ENCODE measurements at regions not wholly inside any gene's neighbourhood (a gene's known extent, or its start where the extent isn't known, plus 50 kb on each side); places are given as distances from the start of the nearest gene placed in this dataset.

DNA sequence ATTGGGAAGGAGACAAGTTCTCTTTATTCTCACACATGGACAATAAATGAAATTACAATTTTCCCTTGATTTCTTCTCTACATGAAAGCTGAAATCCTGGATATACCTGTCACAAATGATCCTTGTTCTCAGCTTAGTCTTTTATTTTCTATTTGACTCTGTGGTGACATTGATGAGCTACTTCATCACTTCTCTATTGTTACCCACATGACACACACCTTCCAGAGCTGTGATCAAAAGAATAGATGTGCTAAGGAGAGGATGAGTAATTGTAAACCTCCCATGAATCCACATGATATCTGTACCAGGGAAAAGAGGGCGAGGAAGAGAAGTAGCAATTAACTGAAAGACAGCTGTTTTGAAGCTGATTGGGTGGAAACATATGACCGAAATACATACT lies 102.0 kb downstream of the CAVIN4 start:
- no peaks in the 10 kb centered on the region for H3K9me3 Mint-ChIP-seq
- ChIA-PET POLR2A (interaction anchor here (0.6 kb wide), 1 partner anchor 44 kb away, joined by 3 read pairs; no protein-coding TSS in a partner anchor), CTCF (interaction anchor here (0.6 to 1.3 kb wide), 2 partner anchors 78 to 525 kb away, joined by 3 to 4 read pairs; no protein-coding TSS in a partner anchor)
- H3K27ac Mint-ChIP-seq = no peak overlapping the region
- ATAC-seq (no peak), DNase-seq (ENCODE audit: low spot score) (no peak)
- no peak for TF ChIP-seq ZNF263 (CRISPR knock-in tag; IDR thresholded peaks at IDR 0.05; ENCODE audit: low read depth)
- TF ChIP-seq ZNF138 (CRISPR knock-in tag; conservative IDR thresholded peaks at IDR 0.05) = no peak
- TF ChIP-seq, protein P1, sequence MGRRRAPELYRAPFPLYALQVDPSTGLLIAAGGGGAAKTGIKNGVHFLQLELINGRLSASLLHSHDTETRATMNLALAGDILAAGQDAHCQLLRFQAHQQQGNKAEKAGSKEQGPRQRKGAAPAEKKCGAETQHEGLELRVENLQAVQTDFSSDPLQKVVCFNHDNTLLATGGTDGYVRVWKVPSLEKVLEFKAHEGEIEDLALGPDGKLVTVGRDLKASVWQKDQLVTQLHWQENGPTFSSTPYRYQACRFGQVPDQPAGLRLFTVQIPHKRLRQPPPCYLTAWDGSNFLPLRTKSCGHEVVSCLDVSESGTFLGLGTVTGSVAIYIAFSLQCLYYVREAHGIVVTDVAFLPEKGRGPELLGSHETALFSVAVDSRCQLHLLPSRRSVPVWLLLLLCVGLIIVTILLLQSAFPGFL (CRISPR knock-in tag; IDR thresholded peaks at IDR 0.05; ENCODE audit: borderline replicate concordance) = no peak
- no peak for TF ChIP-seq NFATC4 (CRISPR knock-in tag; IDR thresholded peaks at IDR 0.05)
- TF ChIP-seq NR1H2 (CRISPR knock-in tag; IDR thresholded peaks at IDR 0.05) = no peak
- TF ChIP-seq, protein P2, sequence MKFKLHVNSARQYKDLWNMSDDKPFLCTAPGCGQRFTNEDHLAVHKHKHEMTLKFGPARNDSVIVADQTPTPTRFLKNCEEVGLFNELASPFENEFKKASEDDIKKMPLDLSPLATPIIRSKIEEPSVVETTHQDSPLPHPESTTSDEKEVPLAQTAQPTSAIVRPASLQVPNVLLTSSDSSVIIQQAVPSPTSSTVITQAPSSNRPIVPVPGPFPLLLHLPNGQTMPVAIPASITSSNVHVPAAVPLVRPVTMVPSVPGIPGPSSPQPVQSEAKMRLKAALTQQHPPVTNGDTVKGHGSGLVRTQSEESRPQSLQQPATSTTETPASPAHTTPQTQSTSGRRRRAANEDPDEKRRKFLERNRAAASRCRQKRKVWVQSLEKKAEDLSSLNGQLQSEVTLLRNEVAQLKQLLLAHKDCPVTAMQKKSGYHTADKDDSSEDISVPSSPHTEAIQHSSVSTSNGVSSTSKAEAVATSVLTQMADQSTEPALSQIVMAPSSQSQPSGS (CRISPR knock-in tag; IDR thresholded peaks at IDR 0.05; ENCODE audit: borderline replicate concordance, low read depth) = no peak
- TF ChIP-seq ZNF416 (CRISPR knock-in tag; IDR thresholded peaks at IDR 0.05) = no peak
- no peak for TF ChIP-seq MXD4 (CRISPR knock-in tag; IDR thresholded peaks at IDR 0.05; ENCODE audit: borderline replicate concordance)
- no peak for TF ChIP-seq IRF2 (CRISPR knock-in tag; IDR thresholded peaks at IDR 0.05; ENCODE audit: borderline replicate concordance, low read depth)
- no peak for TF ChIP-seq HMGA2 (CRISPR knock-in tag; IDR thresholded peaks at IDR 0.05)
- TF ChIP-seq ZNF317 (CRISPR knock-in tag; IDR thresholded peaks at IDR 0.05; ENCODE audit: borderline replicate concordance, low read depth) = no peak
- TF ChIP-seq RORB (CRISPR knock-in tag; IDR thresholded peaks at IDR 0.05) = no peak
- H3K27me3 Mint-ChIP-seq (ENCODE audit: low read depth) = no peaks in the 10 kb centered on the region
- peaks cover 7% of the 10 kb centered on the region for H3K4me1 Mint-ChIP-seq
- H3K4me3 Mint-ChIP-seq = no peak overlapping the region
- H3K36me3 Mint-ChIP-seq = no peaks in the 10 kb centered on the region

DNA sequence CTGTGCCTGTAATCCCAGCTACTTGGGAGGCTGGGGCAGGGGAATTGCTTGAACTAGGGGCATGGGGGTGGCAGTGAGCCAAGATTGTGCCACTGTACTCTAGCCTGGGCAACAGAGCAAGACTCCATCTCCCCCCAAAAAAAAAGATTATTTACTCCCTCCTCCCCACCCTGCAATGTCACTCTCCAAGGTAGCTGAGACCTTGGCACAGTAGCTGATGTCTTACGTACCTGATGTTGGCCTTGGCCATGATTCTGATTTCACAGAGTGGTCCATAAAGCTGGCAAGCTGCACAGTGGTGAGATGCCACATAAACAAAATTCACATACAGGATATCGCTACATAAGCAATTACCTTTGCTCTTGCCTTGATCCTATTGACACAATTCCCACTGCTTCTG lies 108.5 kb downstream of the CAVIN4 start:
- Mint-ChIP-seq H3K27ac (no peak overlapping the region), H3K27me3 (ENCODE audit: low read depth) (no peaks in the 10 kb centered on the region), H3K36me3 (peaks cover 7% of the 10 kb centered on the region), H3K4me1 (peaks cover 35% of the 10 kb centered on the region), H3K4me3 (no peak overlapping the region), H3K9me3 (peaks cover 17% of the 10 kb centered on the region)
- ATAC-seq = no peak
- ChIA-PET POLR2A (no interaction called here), CTCF (interaction anchor here (1.3 kb wide), 1 partner anchor 85 kb away, joined by 3 read pairs; no protein-coding TSS in a partner anchor)
- DNase-seq (ENCODE audit: low spot score) = no peak
- TF ChIP-seq NR1H2 (CRISPR knock-in tag; IDR thresholded peaks at IDR 0.05) (no peak), EMX1 (CRISPR knock-in tag; IDR thresholded peaks at IDR 0.05) (no peak), RORB (CRISPR knock-in tag; IDR thresholded peaks at IDR 0.05) (no peak), IRF2 (CRISPR knock-in tag; IDR thresholded peaks at IDR 0.05; ENCODE audit: borderline replicate concordance, low read depth) (no peak), ZNF423 (CRISPR knock-in tag; IDR thresholded peaks at IDR 0.05) (no peak), ESRRA (CRISPR knock-in tag; IDR thresholded peaks at IDR 0.05; ENCODE audit: borderline replicate concordance) (no peak), GABPB1 (CRISPR knock-in tag; IDR thresholded peaks at IDR 0.05) (no peak), NFYB (CRISPR knock-in tag; conservative IDR thresholded peaks at IDR 0.05; ENCODE audit: low read depth) (no peak)
- TF ChIP-seq, protein P3, sequence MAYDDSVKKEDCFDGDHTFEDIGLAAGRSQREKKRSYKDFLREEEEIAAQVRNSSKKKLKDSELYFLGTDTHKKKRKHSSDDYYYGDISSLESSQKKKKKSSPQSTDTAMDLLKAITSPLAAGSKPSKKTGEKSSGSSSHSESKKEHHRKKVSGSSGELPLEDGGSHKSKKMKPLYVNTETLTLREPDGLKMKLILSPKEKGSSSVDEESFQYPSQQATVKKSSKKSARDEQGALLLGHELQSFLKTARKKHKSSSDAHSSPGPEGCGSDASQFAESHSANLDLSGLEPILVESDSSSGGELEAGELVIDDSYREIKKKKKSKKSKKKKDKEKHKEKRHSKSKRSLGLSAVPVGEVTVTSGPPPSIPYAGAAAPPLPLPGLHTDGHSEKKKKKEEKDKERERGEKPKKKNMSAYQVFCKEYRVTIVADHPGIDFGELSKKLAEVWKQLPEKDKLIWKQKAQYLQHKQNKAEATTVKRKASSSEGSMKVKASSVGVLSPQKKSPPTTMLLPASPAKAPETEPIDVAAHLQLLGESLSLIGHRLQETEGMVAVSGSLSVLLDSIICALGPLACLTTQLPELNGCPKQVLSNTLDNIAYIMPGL (CRISPR knock-in tag; IDR thresholded peaks at IDR 0.05) = no peak

DNA sequence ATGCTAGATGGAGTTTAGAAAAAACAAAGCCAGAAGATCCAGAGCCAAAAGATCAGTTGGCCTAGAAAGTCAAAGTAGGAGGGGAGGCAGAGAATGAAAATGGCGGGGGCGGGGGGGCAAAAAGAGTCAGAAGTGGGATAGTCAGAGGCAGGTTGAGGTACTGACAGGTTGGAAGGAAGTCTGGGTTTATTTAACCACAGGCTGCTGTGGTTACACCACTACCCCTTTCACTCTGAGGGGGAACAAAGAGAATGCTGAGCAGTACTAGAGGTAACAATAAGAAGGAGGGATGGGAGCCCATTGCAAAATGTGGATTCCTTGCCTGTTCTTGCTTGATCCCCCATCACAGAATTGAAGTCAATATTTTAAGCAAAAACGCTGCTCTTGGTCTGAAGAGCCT lies 111.8 kb downstream of the CAVIN4 start:
- ChIA-PET POLR2A (no interaction called here), CTCF (interaction anchor here (1.2 kb wide), 1 partner anchor 88 kb away, joined by 9 read pairs; no protein-coding TSS in a partner anchor)
- no peak overlapping the region for H3K27ac Mint-ChIP-seq
- TF ChIP-seq, protein P4, sequence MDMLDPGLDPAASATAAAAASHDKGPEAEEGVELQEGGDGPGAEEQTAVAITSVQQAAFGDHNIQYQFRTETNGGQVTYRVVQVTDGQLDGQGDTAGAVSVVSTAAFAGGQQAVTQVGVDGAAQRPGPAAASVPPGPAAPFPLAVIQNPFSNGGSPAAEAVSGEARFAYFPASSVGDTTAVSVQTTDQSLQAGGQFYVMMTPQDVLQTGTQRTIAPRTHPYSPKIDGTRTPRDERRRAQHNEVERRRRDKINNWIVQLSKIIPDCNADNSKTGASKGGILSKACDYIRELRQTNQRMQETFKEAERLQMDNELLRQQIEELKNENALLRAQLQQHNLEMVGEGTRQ (CRISPR knock-in tag; IDR thresholded peaks at IDR 0.05) = no peak
- no peak for TF ChIP-seq JAZF1 (CRISPR knock-in tag; IDR thresholded peaks at IDR 0.05)
- no peak for TF ChIP-seq ZNF232 (CRISPR knock-in tag; IDR thresholded peaks at IDR 0.05)
- no peak for TF ChIP-seq CBFB (CRISPR knock-in tag; IDR thresholded peaks at IDR 0.05; ENCODE audit: low read depth)
- TF ChIP-seq, protein P5, sequence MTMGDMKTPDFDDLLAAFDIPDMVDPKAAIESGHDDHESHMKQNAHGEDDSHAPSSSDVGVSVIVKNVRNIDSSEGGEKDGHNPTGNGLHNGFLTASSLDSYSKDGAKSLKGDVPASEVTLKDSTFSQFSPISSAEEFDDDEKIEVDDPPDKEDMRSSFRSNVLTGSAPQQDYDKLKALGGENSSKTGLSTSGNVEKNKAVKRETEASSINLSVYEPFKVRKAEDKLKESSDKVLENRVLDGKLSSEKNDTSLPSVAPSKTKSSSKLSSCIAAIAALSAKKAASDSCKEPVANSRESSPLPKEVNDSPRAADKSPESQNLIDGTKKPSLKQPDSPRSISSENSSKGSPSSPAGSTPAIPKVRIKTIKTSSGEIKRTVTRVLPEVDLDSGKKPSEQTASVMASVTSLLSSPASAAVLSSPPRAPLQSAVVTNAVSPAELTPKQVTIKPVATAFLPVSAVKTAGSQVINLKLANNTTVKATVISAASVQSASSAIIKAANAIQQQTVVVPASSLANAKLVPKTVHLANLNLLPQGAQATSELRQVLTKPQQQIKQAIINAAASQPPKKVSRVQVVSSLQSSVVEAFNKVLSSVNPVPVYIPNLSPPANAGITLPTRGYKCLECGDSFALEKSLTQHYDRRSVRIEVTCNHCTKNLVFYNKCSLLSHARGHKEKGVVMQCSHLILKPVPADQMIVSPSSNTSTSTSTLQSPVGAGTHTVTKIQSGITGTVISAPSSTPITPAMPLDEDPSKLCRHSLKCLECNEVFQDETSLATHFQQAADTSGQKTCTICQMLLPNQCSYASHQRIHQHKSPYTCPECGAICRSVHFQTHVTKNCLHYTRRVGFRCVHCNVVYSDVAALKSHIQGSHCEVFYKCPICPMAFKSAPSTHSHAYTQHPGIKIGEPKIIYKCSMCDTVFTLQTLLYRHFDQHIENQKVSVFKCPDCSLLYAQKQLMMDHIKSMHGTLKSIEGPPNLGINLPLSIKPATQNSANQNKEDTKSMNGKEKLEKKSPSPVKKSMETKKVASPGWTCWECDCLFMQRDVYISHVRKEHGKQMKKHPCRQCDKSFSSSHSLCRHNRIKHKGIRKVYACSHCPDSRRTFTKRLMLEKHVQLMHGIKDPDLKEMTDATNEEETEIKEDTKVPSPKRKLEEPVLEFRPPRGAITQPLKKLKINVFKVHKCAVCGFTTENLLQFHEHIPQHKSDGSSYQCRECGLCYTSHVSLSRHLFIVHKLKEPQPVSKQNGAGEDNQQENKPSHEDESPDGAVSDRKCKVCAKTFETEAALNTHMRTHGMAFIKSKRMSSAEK (CRISPR knock-in tag; IDR thresholded peaks at IDR 0.05; ENCODE audit: borderline replicate concordance) = no peak
- TF ChIP-seq ZNF219 (CRISPR knock-in tag; IDR thresholded peaks at IDR 0.05; ENCODE audit: borderline replicate concordance) = no peak
- TF ChIP-seq OVOL2 (CRISPR knock-in tag; IDR thresholded peaks at IDR 0.05; ENCODE audit: borderline replicate concordance) = no peak

More for the DNA sequence above, 111.8 kb downstream of the CAVIN4 start:
- ATAC-seq = peak; percentile 73
- no peak overlapping the region for H3K4me3 Mint-ChIP-seq
- H3K4me1 Mint-ChIP-seq = peaks cover 35% of the 10 kb centered on the region
- peaks cover 21% of the 10 kb centered on the region for H3K9me3 Mint-ChIP-seq
- H3K36me3 Mint-ChIP-seq = peaks cover 7% of the 10 kb centered on the region
- H3K27me3 Mint-ChIP-seq (ENCODE audit: low read depth) = no peaks in the 10 kb centered on the region
- DNase-seq (ENCODE audit: low spot score) = no peak

Measured in WTC11 (cell line).